Renal cortex interstitium (tissue), 11 donors: ENCODE measurements at regions not wholly inside any gene's neighbourhood (a gene's known extent, or its start where the extent isn't known, plus 50 kb on each side); places are given as distances from the start of the nearest gene placed in this dataset.
"Not testable (repeated sequence)": the region's sequence is repeated elsewhere in the genome, so short reads cannot be mapped to it uniquely, and the experiment has no call there.

ENCODE experiments used
- DNase-seq, 11 donors: peaks; one replicate each; pipeline ENCODE4 v3.0.0-alpha.2; 2013; ENCODE audit warnings: low read depth in 9 of 11, low spot score in 4 of 11; ENCODE audit errors: extremely low read depth in 1 of 11

GRCh38 chr21:35478161-35479064, 429.3 kb upstream of the RUNX1 start:
- no peak for DNase-seq

GRCh38 chr21:35477622-35478021, 428.5 kb upstream of the RUNX1 start:
- DNase-seq: no peak

- DNase-seq: no peak
These were observed 427.7 kb upstream of the RUNX1 start for GRCh38 chr21:35476621-35477395.

DNA sequence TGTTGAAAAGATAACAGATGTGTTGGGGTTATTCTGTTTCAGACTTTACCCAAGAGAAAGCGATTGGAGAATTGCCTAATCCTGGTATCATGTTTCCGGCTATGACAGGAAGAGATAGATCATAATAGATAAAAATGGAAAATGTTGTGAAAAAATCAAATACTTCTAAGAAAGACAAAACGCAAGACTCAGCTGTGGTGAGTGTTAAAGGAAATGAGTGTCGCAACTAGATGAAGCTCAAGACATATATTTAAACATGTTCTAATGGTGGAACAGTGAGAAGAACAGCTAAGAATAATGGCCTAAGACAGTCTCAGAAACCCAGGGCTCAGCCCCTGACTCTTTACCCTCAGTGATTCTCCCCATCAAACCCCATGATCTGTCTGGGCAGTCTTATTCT, 426.7 kb upstream of the RUNX1 start:
- DNase-seq: no peak

DNA sequence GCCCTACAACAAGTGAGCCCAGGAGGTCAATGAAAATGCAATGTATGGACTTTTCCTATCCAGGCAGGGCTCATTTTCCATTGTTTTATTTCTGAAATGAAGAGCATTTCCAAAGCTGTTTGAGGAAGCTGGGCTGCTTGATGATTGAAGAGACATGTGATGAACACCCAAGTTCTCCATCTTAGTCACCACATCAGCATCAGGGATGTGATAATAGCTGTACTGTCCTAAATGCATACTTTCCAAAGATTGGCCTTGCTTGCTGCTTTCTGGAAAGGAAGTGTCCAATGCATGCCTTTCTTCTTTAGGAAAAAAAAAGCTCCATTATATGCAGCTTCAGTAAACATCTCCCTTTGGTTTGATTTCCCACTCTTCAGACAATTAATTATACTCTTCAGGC, 425.9 kb upstream of the RUNX1 start:
- DNase-seq: no peak

DNA sequence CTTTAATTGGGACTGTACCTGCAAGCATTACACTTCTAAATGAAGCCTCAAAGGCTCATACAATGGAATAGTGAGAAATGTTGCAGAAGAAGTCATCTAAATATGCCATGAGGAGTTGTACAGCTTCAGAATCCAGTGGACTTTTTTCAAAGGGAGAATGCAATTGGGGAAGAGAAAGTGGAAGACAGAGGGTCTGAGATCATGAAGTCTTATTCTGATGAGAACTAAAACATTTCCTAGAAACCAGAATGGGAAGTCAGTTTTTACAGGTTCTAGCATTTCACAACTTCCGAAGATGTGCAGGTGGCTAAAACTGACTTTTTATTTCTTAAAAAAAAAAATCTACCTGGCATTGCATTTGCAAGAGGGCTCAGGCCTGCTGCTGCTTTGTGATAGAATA, 424.4 kb upstream of the RUNX1 start:
- DNase-seq: no peak

DNA sequence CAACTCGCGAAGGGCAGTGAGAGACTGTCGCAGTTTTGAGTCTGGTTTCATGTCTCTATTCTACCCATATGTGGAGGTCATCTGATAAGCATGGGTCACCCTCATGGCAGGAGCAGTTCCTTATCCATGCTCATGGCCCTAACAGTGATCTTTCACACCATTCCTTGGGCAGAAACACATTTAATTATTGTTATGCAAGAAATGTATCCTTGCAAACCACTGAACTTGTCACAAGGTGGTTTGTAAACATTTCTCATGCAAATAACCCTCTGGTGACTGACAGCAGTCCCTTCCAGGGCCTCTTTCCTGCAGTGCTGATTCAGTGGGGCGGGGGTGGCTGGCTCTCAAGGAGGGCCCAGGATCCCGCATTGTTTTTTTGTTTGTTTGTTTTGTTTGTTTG, 421.4 kb upstream of the RUNX1 start:
- DNase-seq: no peak

DNA sequence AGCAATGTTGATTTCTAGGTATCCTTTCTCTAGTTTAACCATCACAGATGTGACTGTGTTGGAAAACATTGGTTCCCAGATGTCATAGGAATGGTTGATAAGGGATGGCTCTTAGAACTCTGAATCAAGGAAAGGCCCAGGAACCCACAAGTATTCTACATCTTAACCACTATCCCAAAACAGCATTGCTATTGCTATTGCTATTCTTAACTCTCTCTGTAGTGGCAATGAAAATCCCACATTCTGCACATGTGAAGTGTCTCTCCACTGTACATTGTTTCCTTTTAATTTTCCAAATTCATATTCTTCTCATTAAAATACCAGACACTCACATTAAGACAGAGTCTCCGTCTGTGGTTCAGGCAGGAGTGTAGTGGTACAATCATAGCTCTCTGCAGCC, 420.4 kb upstream of the RUNX1 start:
- DNase-seq: no peak

GRCh38 chr21:35468991-35469390, 419.9 kb upstream of the RUNX1 start:
- DNase-seq: no peak

GRCh38 chr21:35467566-35467965, 418.5 kb upstream of the RUNX1 start:
- no peak for DNase-seq

DNA sequence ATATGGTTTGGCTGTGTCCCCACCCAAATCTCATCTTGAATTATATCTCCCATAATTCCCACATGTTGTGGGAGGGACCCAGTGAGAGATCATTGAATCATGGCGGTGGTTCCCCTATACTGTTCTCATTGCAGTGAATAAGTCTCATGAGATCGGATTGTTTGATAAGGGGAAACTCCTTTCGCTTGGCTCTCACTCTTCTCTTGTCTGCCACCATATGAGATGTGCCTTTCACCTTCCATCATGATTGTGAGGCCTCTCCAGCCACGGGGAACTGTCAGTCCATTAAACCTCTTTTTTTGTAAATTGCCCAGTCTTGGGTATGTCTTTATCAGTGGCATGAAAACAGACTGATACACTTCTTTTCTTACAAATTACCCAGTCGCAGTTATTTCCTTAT, 417.6 kb upstream of the RUNX1 start:
- DNase-seq: not testable (repeated sequence)

GRCh38 chr21:35465741-35466140, 416.6 kb upstream of the RUNX1 start:
- DNase-seq: no peak

GRCh38 chr21:35461700-35462099, 412.6 kb upstream of the RUNX1 start:
- no peak for DNase-seq

DNA sequence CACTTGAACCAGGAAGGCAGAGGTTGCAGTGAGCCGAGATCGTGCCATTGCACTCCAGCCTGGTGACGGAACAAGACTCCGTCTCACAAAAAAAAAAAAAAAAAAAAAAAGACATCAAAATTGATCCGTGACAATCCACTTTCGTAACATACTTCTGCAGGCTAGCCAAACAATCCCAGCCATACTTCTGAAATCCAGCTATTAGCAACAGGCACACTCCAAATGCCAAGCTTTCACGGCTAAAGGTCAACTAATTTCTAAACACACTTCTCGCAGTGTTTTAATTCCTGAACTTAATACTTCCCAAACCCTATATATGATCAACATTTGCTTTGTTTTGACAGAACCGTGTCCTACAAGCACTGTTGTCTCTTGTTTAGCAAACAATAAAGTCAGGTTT, 411.3 kb upstream of the RUNX1 start:
- DNase-seq: no peak

- DNase-seq: no peak
These were observed 409.3 kb upstream of the RUNX1 start for GRCh38 chr21:35458405-35458804.

DNA sequence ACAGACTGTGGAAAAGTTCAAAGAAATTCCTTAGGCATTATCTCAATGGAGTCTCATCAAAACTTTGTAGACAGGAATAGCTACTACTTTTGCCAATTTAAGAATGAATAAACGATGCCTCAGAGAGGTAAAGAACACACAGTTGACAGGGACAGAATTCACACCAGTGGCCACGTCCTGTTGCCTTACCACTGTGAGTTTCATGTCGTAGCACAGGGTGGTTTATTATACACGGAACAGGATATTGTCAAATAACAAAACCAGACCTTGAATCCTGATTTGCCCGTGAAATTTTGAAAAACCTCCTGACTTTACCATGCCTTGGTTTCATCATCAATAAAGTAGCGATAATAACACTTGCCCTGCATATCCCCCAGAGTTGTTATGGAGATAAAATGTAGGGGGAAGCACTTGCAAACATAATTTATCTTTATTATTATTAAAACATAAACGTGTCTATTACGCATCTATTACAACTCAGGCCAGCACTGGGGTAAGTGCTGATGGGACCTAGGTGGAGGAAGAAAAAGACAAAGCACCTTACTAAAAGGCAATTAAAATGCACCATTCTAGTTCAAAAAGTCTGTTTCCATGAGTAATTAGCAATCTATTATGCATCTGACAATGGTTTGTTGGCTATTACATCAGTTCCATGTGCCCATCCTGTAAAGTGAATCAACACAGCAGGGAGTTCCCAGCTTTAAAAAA, 408.1 kb upstream of the RUNX1 start:
- DNase-seq: no peak

- no peak for DNase-seq
These were observed 402.2 kb upstream of the RUNX1 start for GRCh38 chr21:35451276-35451675.

- DNase-seq: no peak
These were observed 401.7 kb upstream of the RUNX1 start for GRCh38 chr21:35450830-35451229.

DNA sequence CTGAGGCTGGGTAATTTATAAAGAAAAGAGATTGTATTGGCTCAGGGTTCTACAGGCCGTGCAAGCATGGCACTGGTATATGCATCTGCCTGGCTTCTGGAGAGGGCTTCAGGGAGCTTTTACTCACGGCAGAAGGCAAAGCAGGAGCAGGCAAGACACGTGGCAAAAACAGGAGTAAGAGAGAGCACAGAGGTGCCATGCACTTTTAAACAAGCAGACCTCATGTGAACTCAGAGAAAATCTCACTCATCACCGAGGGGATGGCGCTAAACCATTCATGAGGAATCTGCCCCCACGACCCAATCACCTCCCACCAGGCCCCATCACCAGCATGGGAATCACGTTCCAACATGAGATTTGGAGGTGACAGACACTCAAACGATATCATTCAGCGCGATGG, 400.7 kb upstream of the RUNX1 start:
- no peak for DNase-seq
